ENCODE measurements at regions not wholly inside any gene's neighbourhood (a gene's known extent, or its start where the extent isn't known, plus 50 kb on each side); places are given as distances from the start of the nearest gene placed in this dataset.

- TF ChIP-seq EP300 (IDR thresholded peaks at IDR 0.05): no peak
- Histone ChIP-seq H3K27me3 (no peaks in the 10 kb centered on the region), H3K4me3 (no peak overlapping the region), H3K9me3 (peaks cover 0 to 10% (median 4%) of the 10 kb centered on the region in 4 donors), H3K36me3 (no peaks in the 10 kb centered on the region), H3K27ac (replicated peaks in 1 of 4) (no peak overlapping the region), H3K4me1 (no peaks in the 10 kb centered on the region)
- DNase-seq (ENCODE audit: extremely low spot score): no peak
- intact Hi-C loops (cut with DNase I): no loop called here
- 70% methylated on average over 5 of the region's 5 CpGs for WGBS
Measured at GRCh38 chr18:43805646-43806194, 528.4 kb upstream of the SYT4 start.

GRCh38 chr18:43812627-43813026 is 535.3 kb upstream of the SYT4 start:
- Histone ChIP-seq H3K9me3 (peaks cover 0 to 7% (median 3%) of the 10 kb centered on the region in 4 donors), H3K4me3 (no peak overlapping the region), H3K36me3 (no peaks in the 10 kb centered on the region), H3K27me3 (no peaks in the 10 kb centered on the region), H3K4me1 (no peaks in the 10 kb centered on the region), H3K27ac (replicated peaks in 1 of 4) (no peak overlapping the region)
- TF ChIP-seq CTCF (IDR thresholded peaks at IDR 0.05) (no peak), POLR2AphosphoS5 (IDR thresholded peaks at IDR 0.05) (no peak), POLR2A (IDR thresholded peaks at IDR 0.05; ENCODE audit: low read depth) (no peak), EP300 (IDR thresholded peaks at IDR 0.05) (no peak)
- WGBS: 89% methylated on average over 1 of the region's 1 CpG
- no peak for DNase-seq (ENCODE audit: extremely low spot score)
- intact Hi-C loops (cut with DNase I): no loop called here

- H3K27me3 ChIP-seq: no peaks in the 10 kb centered on the region
- no peak for DNase-seq (ENCODE audit: extremely low spot score)
- 81% methylated on average over 1 of the region's 1 CpG for WGBS
- intact Hi-C loops (cut with DNase I): no loop called here
- peaks cover 0 to 7% (median 3%) of the 10 kb centered on the region in 4 donors for H3K9me3 ChIP-seq
- H3K27ac ChIP-seq (replicated peaks in 1 of 4): no peak overlapping the region
- TF ChIP-seq POLR2AphosphoS5 (IDR thresholded peaks at IDR 0.05): no peak
- no peak for TF ChIP-seq POLR2A (IDR thresholded peaks at IDR 0.05; ENCODE audit: low read depth)
- no peak for TF ChIP-seq EP300 (IDR thresholded peaks at IDR 0.05)
- no peak for TF ChIP-seq CTCF (IDR thresholded peaks at IDR 0.05)
- no peaks in the 10 kb centered on the region for H3K36me3 ChIP-seq
- H3K4me3 ChIP-seq: no peak overlapping the region
- no peaks in the 10 kb centered on the region for H3K4me1 ChIP-seq
Measured at GRCh38 chr18:43819397-43819796, 542.1 kb upstream of the SYT4 start.

GRCh38 chr18:43819873-43820272 is 542.6 kb upstream of the SYT4 start:
- Histone ChIP-seq H3K4me1 (no peaks in the 10 kb centered on the region), H3K4me3 (no peak overlapping the region), H3K27ac (replicated peaks in 1 of 4) (no peak overlapping the region), H3K36me3 (no peaks in the 10 kb centered on the region), H3K27me3 (no peaks in the 10 kb centered on the region), H3K9me3 (peaks cover 0 to 7% (median 3%) of the 10 kb centered on the region in 4 donors)
- WGBS: 88% methylated on average over 1 of the region's 1 CpG
- TF ChIP-seq CTCF (IDR thresholded peaks at IDR 0.05) (no peak), POLR2AphosphoS5 (IDR thresholded peaks at IDR 0.05) (no peak), POLR2A (IDR thresholded peaks at IDR 0.05; ENCODE audit: low read depth) (no peak), EP300 (IDR thresholded peaks at IDR 0.05) (no peak)
- intact Hi-C loops (cut with DNase I): no loop called here
- no peak for DNase-seq (ENCODE audit: extremely low spot score)

GRCh38 chr18:43825768-43826167 is 548.5 kb upstream of the SYT4 start:
- Histone ChIP-seq H3K27ac (replicated peaks in 1 of 4) (no peak overlapping the region), H3K4me1 (peaks cover 0 to 10% (median 7%) of the 10 kb centered on the region in 4 donors), H3K36me3 (no peaks in the 10 kb centered on the region), H3K27me3 (no peaks in the 10 kb centered on the region), H3K9me3 (no peaks in the 10 kb centered on the region), H3K4me3 (no peak overlapping the region)
- TF ChIP-seq POLR2AphosphoS5 (IDR thresholded peaks at IDR 0.05) (no peak), CTCF (IDR thresholded peaks at IDR 0.05) (no peak), EP300 (IDR thresholded peaks at IDR 0.05) (no peak), POLR2A (IDR thresholded peaks at IDR 0.05; ENCODE audit: low read depth) (no peak)
- DNase-seq (ENCODE audit: extremely low spot score): no peak
- intact Hi-C loops (cut with DNase I): no loop called here
- 84% methylated on average over 2 of the region's 2 CpGs for WGBS
